MM.1S (cell line): ENCODE measurements at regions not wholly inside any gene's neighbourhood (a gene's known extent, or its start where the extent isn't known, plus 50 kb on each side); places are given as distances from the start of the nearest gene placed in this dataset.
"Not testable (repeated sequence)": the region's sequence is repeated elsewhere in the genome, so short reads cannot be mapped to it uniquely, and the experiment has no call there.

ENCODE experiments used
- CTCF ChIP-seq: fragments of 300-600 bp; sonication (generic); IDR thresholded peaks from 2 replicates; pipeline ENCODE4 v1.5.1; 2016; ENCODE audit warnings: antibody characterized with exemption, low read length, mixed read lengths
- EZH2 ChIP-seq: fragments of 300-600 bp; sonication (generic); optimal IDR thresholded peaks from 2 replicates; pipeline ENCODE3; 2017; ENCODE audit warnings: low read depth, mild to moderate bottlenecking, antibody characterized with exemption, low read length, mixed read lengths

- TF ChIP-seq CTCF, EZH2: not testable (repeated sequence)
These were observed 421.2 kb upstream of the NDN start for GRCh38 chr15:24108349-24108748.
